SU-DHL-6 (cell line): ENCODE measurements at regions not wholly inside any gene's neighbourhood (a gene's known extent, or its start where the extent isn't known, plus 50 kb on each side); places are given as distances from the start of the nearest gene placed in this dataset.

Source experiments
- H2AFZ ChIP-seq: fragments of 200-600 bp; sonication (generic); 2 replicates; pipeline ENCODE4 v1.6.1; 2014; ENCODE audit warnings: low read depth, mild to moderate bottlenecking, moderate library complexity, mixed read lengths, antibody characterized with exemption, low read length; ENCODE audit not compliant: severe bottlenecking
- H3F3A ChIP-seq: fragments of 200-600 bp; shearing (Covaris generic); 2 replicates; pipeline ENCODE4 v1.6.0; 2016; ENCODE audit warnings: antibody characterized with exemption, mild to moderate bottlenecking; ENCODE audit not compliant: insufficient read depth
- H3K27ac ChIP-seq: fragments of 200-600 bp; sonication (generic); 2 replicates; pipeline ENCODE4 v1.5.1; 2016; ENCODE audit warnings: low read depth, mild to moderate bottlenecking, low read length, moderate library complexity, mixed read lengths
- H3K27me3 ChIP-seq: fragments of 200-600 bp; sonication (generic), shearing (Covaris generic); 2 replicates; pipeline ENCODE4 v1.6.0; 2014; ENCODE audit warnings: mild to moderate bottlenecking, low read length
- H3K36me3 ChIP-seq: fragments of 200-600 bp; sonication (generic); 2 replicates; pipeline ENCODE4 v1.6.1; 2014; ENCODE audit warnings: mild to moderate bottlenecking, low read length, mixed read lengths
- H3K4me2 ChIP-seq: fragments of 300-600, 200-600 bp; shearing (Covaris generic), sonication (generic); 2 replicates; pipeline ENCODE4 v1.6.0; 2014; ENCODE audit warnings: low read length, low read depth, mild to moderate bottlenecking; ENCODE audit not compliant: poor library complexity, severe bottlenecking
- H3K4me3 ChIP-seq: fragments of 200-600 bp; sonication (generic); 2 replicates; pipeline ENCODE4 v1.5.1; 2014; ENCODE audit warnings: antibody characterized with exemption, low read length, mild to moderate bottlenecking, mixed read lengths; ENCODE audit not compliant: insufficient read depth, poor library complexity, severe bottlenecking
- H3K79me2 ChIP-seq: fragments of 200-600 bp; sonication (generic); 2 replicates; pipeline ENCODE4 v1.6.1; 2014; ENCODE audit warnings: mild to moderate bottlenecking, low read length, moderate library complexity; ENCODE audit not compliant: insufficient read depth
- H3K9ac ChIP-seq: fragments of 200-600 bp; sonication (generic); 2 replicates; pipeline ENCODE4 v1.7.0; 2014; ENCODE audit warnings: mild to moderate bottlenecking, low read length
- H3K9me2 ChIP-seq: fragments of 200-600 bp; sonication (generic); replicated peaks from 2 replicates; pipeline ENCODE4 v1.6.1; 2014; ENCODE audit warnings: low read length; ENCODE audit not compliant: insufficient read depth
- H3K9me3 ChIP-seq: fragments of 200-600 bp; sonication (generic); 2 replicates; pipeline ENCODE4 v1.6.1; 2014; ENCODE audit warnings: low read length, mixed read lengths; ENCODE audit not compliant: insufficient read depth
- H4K20me1 ChIP-seq: fragments of 200-600 bp; sonication (generic); 2 replicates; pipeline ENCODE4 v1.6.1; 2014; ENCODE audit warnings: low read depth, mild to moderate bottlenecking, antibody characterized with exemption, low read length, moderate library complexity, mixed read lengths
- EZH2phosphoT487 ChIP-seq: fragments of 200-600 bp; sonication (generic), shearing (Covaris generic); conservative IDR thresholded peaks from 2 replicates; pipeline ENCODE4 v1.6.1; 2018; ENCODE audit warnings: mild to moderate bottlenecking, antibody characterized with exemption, low read length, moderate library complexity, mixed read lengths
- TF ChIP-seq, protein P1 (sequence below): fragments of 200-600 bp; sonication (generic); IDR thresholded peaks from one replicate; pipeline ENCODE4 v1.5.1; 2017; ENCODE audit warnings: antibody characterized with exemption, mild to moderate bottlenecking, low read length, moderate library complexity; ENCODE audit not compliant: insufficient read depth, poor library complexity, severe bottlenecking

DNA sequence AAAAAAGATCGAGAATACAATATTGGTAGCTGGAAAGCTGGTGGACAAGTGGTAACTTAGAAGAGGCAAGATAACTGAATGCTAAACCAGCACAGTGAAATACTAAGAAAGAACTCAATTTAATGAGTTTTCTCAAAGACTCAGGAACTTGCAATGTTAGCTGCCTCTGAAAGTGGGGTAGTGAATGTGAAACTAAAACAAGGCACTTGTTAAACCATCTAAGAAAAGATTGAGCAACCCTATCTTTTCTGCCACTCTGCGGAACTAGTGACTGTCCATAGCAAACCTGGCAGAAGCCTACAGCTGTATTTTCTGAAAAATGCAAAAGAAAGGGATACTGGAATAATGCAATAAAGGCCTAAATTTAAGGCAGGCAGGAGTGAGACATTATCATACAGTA is 1574.4 kb upstream of the PRR20A start:
- no peaks in the 10 kb centered on the region for H3K9me3 ChIP-seq
- no peak overlapping the region for H2AFZ ChIP-seq
- H3K4me2 ChIP-seq = no peak overlapping the region
- H3F3A ChIP-seq = no peaks in the 10 kb centered on the region
- H3K9me2 ChIP-seq = no peaks in the 10 kb centered on the region
- H4K20me1 ChIP-seq = no peaks in the 10 kb centered on the region
- no peaks in the 10 kb centered on the region for H3K27me3 ChIP-seq
- H3K36me3 ChIP-seq = no peaks in the 10 kb centered on the region
- H3K4me3 ChIP-seq = no peak overlapping the region
- H3K27ac ChIP-seq = no peak overlapping the region
- no peak for TF ChIP-seq EZH2phosphoT487
- TF ChIP-seq, protein P1, sequence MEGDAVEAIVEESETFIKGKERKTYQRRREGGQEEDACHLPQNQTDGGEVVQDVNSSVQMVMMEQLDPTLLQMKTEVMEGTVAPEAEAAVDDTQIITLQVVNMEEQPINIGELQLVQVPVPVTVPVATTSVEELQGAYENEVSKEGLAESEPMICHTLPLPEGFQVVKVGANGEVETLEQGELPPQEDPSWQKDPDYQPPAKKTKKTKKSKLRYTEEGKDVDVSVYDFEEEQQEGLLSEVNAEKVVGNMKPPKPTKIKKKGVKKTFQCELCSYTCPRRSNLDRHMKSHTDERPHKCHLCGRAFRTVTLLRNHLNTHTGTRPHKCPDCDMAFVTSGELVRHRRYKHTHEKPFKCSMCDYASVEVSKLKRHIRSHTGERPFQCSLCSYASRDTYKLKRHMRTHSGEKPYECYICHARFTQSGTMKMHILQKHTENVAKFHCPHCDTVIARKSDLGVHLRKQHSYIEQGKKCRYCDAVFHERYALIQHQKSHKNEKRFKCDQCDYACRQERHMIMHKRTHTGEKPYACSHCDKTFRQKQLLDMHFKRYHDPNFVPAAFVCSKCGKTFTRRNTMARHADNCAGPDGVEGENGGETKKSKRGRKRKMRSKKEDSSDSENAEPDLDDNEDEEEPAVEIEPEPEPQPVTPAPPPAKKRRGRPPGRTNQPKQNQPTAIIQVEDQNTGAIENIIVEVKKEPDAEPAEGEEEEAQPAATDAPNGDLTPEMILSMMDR = no peak
- no peaks in the 10 kb centered on the region for H3K79me2 ChIP-seq
- H3K9ac ChIP-seq = no peak overlapping the region

DNA sequence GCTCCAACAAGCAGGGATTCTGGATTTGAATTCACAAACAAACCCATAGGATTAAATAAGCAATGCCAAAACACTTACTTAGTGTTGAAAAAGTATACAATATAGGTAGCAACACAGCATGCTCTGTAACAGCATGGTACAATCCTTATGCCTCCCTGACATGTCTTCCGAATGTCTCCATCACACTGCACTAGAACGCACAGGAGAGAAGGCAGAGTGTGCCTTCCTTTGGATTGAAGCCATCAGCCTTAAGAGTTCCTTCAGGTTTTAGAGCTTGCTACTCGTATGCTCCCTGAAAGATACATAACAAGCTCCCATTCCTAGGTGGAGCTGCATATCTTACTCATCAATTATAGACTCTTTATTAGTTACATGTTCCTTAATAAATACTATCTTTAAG is 1573.9 kb upstream of the PRR20A start:
- H3K36me3 ChIP-seq = no peaks in the 10 kb centered on the region
- H3K9ac ChIP-seq = no peak overlapping the region
- H3K4me3 ChIP-seq = no peak overlapping the region
- TF ChIP-seq, protein P1 = no peak
- TF ChIP-seq EZH2phosphoT487 = no peak
- H4K20me1 ChIP-seq = no peaks in the 10 kb centered on the region
- H3K27me3 ChIP-seq = no peaks in the 10 kb centered on the region
- H2AFZ ChIP-seq = no peak overlapping the region
- H3F3A ChIP-seq = no peaks in the 10 kb centered on the region
- no peaks in the 10 kb centered on the region for H3K9me2 ChIP-seq
- H3K4me2 ChIP-seq = no peak overlapping the region
- H3K79me2 ChIP-seq = no peaks in the 10 kb centered on the region
- H3K9me3 ChIP-seq = no peaks in the 10 kb centered on the region
- no peak overlapping the region for H3K27ac ChIP-seq

DNA sequence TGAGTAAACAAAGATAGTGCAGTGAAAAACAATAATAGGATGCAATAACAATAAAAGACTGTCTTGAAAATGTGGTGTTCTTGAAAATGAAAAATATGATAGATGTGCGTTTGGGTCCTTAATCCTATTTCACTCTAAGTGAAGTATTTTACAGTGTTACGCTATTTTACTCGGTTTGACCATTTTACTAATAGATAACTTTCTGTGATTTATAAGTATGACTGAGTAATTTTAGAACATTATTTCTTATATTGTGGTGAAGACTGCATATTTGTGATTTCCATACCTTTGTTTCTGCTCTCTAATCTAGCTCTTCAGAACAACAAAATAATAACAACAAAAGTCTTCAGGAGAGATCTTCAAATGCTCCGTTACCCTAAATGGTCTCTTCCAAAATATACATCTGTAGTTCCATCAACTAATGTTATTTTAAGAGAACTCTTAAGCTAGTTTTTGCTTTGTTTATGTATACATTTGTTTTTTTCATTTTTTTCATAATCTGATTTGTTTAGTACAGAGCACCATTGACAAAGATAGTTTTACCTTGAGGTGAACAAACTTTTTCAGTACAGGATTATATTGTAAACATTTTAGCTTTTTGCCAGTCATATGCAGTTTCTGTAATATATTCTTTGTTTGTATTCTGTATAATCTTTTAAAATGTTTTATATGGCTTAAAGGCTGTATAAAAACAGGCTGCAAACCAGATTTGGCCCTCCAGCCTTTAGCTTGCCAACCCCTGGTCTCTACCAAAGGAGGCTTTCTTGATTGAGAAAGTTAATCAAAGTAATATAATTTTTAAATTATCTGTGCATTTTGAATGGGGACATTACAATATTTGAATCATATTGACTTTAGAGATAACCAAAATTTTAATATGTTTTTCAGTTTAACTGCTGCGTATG is 1572.7 kb upstream of the PRR20A start:
- Histone ChIP-seq H3F3A (no peaks in the 10 kb centered on the region), H2AFZ (no peak overlapping the region), H3K9ac (no peak overlapping the region), H3K36me3 (no peaks in the 10 kb centered on the region), H3K4me3 (no peak overlapping the region), H4K20me1 (no peaks in the 10 kb centered on the region), H3K79me2 (no peaks in the 10 kb centered on the region), H3K27me3 (no peaks in the 10 kb centered on the region), H3K9me2 (no peaks in the 10 kb centered on the region), H3K27ac (no peak overlapping the region), H3K9me3 (no peaks in the 10 kb centered on the region), H3K4me2 (no peak overlapping the region)
- TF ChIP-seq, protein P1 = no peak
- TF ChIP-seq EZH2phosphoT487 = no peak
